ENCODE measurements at regions not wholly inside any gene's neighbourhood (a gene's known extent, or its start where the extent isn't known, plus 50 kb on each side); places are given as distances from the start of the nearest gene placed in this dataset.

DNA sequence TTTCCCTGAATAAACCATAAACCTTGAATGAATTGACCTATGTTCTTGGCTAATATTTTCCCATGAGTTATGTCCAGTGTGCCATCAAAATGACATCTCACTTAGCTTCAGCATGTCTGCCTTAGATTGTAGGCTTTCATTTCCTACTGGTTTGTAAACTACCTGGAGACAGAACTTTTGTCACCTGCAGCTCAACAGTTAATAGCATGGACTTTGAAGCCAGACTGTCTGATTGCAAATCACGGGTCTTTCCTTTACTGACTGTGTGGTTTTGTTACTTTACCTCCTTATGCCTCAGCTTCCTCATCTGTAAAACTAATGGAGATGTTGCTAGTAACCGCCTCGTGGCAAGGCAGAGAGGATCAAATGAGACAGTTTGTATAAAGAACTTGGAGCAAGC is 187.1 kb downstream of the SUCLG1 start:
- intact Hi-C loops (cut with DNase I), result no loop called here
- FAIRE-seq, result no peak
- no peaks in the 10 kb centered on the region for H3K4me1 ChIP-seq (ENCODE audit: control insufficient read depth in 2 of 3, insufficient read depth in 2 of 3, low read depth in 1 of 3, low read length in 3 of 3)

GRCh38 chr2:84257831-84258230 is 201.2 kb downstream of the SUCLG1 start:
- Histone ChIP-seq H3K4me1 (ENCODE audit: control insufficient read depth in 2 of 3, insufficient read depth in 2 of 3, low read depth in 1 of 3, low read length in 3 of 3) (no peaks in the 10 kb centered on the region), H3K9ac (ENCODE audit: low read length in 3 of 3) (no peak overlapping the region), H3K36me3 (ENCODE audit: control insufficient read depth in 2 of 3, insufficient read depth in 3 of 3, low read length in 3 of 3) (no peaks in the 10 kb centered on the region), H3K27me3 (ENCODE audit: control insufficient read depth, insufficient read depth, low read length) (no peaks in the 10 kb centered on the region), H3K27ac (ENCODE audit: low read depth in 2 of 2, low read length in 2 of 2) (no peak overlapping the region), H3K4me3 (ENCODE audit: low read length in 3 of 3) (no peak overlapping the region), H3K9me3 (ENCODE audit: control insufficient read depth in 2 of 3, insufficient read depth in 1 of 3, low read length in 3 of 3) (no peaks in the 10 kb centered on the region)
- DNase-seq (peak in 2 of 5 donors; percentile 23 to 58), FAIRE-seq (no peak)
- peak; percentile 35 for TF ChIP-seq CTCF (IDR thresholded peaks at IDR 0.05; ENCODE audit: borderline replicate concordance, extremely low read depth, insufficient read depth)
- intact Hi-C loops (cut with DNase I), result no loop called here

More for the DNA sequence above, 187.1 kb downstream of the SUCLG1 start:
- Histone ChIP-seq H3K27ac (ENCODE audit: low read depth in 2 of 2, low read length in 2 of 2) (no peak overlapping the region), H3K9ac (ENCODE audit: low read length in 3 of 3) (no peak overlapping the region), H3K4me3 (ENCODE audit: low read length in 3 of 3) (no peak overlapping the region), H3K36me3 (ENCODE audit: control insufficient read depth in 2 of 3, insufficient read depth in 3 of 3, low read length in 3 of 3) (no peaks in the 10 kb centered on the region), H3K9me3 (ENCODE audit: control insufficient read depth in 2 of 3, insufficient read depth in 1 of 3, low read length in 3 of 3) (no peaks in the 10 kb centered on the region), H3K27me3 (ENCODE audit: control insufficient read depth, insufficient read depth, low read length) (no peaks in the 10 kb centered on the region)
- no peak for TF ChIP-seq CTCF (IDR thresholded peaks at IDR 0.05; ENCODE audit: borderline replicate concordance, extremely low read depth, insufficient read depth)
- no peak for DNase-seq

GRCh38 chr2:84251651-84252302 is 207.3 kb downstream of the SUCLG1 start:
- Histone ChIP-seq H3K9me3 (ENCODE audit: control insufficient read depth in 2 of 3, insufficient read depth in 1 of 3, low read length in 3 of 3) (no peaks in the 10 kb centered on the region), H3K27me3 (ENCODE audit: control insufficient read depth, insufficient read depth, low read length) (no peaks in the 10 kb centered on the region), H3K4me3 (ENCODE audit: low read length in 3 of 3) (no peak overlapping the region), H3K9ac (ENCODE audit: low read length in 3 of 3) (no peak overlapping the region), H3K4me1 (ENCODE audit: control insufficient read depth in 2 of 3, insufficient read depth in 2 of 3, low read depth in 1 of 3, low read length in 3 of 3) (no peaks in the 10 kb centered on the region), H3K27ac (ENCODE audit: low read depth in 2 of 2, low read length in 2 of 2) (no peak overlapping the region), H3K36me3 (ENCODE audit: control insufficient read depth in 2 of 3, insufficient read depth in 3 of 3, low read length in 3 of 3) (no peaks in the 10 kb centered on the region)
- intact Hi-C loops (cut with DNase I), result no loop called here
- TF ChIP-seq CTCF (IDR thresholded peaks at IDR 0.05; ENCODE audit: borderline replicate concordance, extremely low read depth, insufficient read depth), result no peak
- DNase-seq, result no peak
- FAIRE-seq, result no peak

DNA sequence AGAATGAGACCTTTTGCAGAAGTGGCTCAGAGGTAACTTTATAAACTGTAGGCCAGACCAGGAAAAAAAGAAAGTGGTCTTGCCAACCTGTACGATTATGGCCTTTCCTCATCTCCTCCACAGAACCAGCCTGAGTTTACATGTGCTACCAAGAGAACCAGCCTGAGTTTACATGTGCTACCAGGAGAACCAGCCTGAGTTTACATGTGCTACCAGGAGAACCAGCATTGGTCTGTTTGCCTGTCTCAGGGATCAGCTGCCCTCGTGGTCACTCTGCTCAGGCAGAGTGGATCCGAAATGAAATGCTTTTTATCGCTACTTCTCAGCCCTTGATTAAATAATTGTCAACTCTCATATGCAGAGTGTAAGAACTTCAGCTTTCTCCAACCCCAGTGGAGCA is 209.9 kb downstream of the SUCLG1 start:
- TF ChIP-seq CTCF (IDR thresholded peaks at IDR 0.05; ENCODE audit: borderline replicate concordance, extremely low read depth, insufficient read depth), result no peak
- no peak overlapping the region for H3K27ac ChIP-seq (ENCODE audit: low read depth in 2 of 2, low read length in 2 of 2)
- H3K4me1 ChIP-seq (ENCODE audit: control insufficient read depth in 2 of 3, insufficient read depth in 2 of 3, low read depth in 1 of 3, low read length in 3 of 3), result no peaks in the 10 kb centered on the region
- H3K9ac ChIP-seq (ENCODE audit: low read length in 3 of 3), result no peak overlapping the region
- no peak for FAIRE-seq
- no peaks in the 10 kb centered on the region for H3K36me3 ChIP-seq (ENCODE audit: control insufficient read depth in 2 of 3, insufficient read depth in 3 of 3, low read length in 3 of 3)
- H3K4me3 ChIP-seq (ENCODE audit: low read length in 3 of 3), result no peak overlapping the region
- H3K9me3 ChIP-seq (ENCODE audit: control insufficient read depth in 2 of 3, insufficient read depth in 1 of 3, low read length in 3 of 3), result no peaks in the 10 kb centered on the region
- no peak for DNase-seq
- intact Hi-C loops (cut with DNase I), result no loop called here
- no peaks in the 10 kb centered on the region for H3K27me3 ChIP-seq (ENCODE audit: control insufficient read depth, insufficient read depth, low read length)
